ENCODE measurements at regions not wholly inside any gene's neighbourhood (a gene's known extent, or its start where the extent isn't known, plus 50 kb on each side); places are given as distances from the start of the nearest gene placed in this dataset.
"Not testable (repeated sequence)": the region's sequence is repeated elsewhere in the genome, so short reads cannot be mapped to it uniquely, and the experiment has no call there.

GRCh38 chr6:133130863-133131262 lies 110.3 kb upstream of the EYA4 start:
- Histone ChIP-seq H3K4me1 (peaks cover 0 to 22% (median 20%) of the 10 kb centered on the region in 4 donors), H3K9me3 (no peaks in the 10 kb centered on the region), H3K27me3 (no peaks in the 10 kb centered on the region), H3K27ac (peak overlapping the region in 2 of 4 donors; percentile 37 to 50), H3K4me3 (no peak overlapping the region), H3K36me3 (no peaks in the 10 kb centered on the region)
- no peak for TF ChIP-seq POLR2AphosphoS5 (IDR thresholded peaks at IDR 0.05)
- TF ChIP-seq POLR2A (IDR thresholded peaks at IDR 0.05), result no peak
- TF ChIP-seq EP300 (IDR thresholded peaks at IDR 0.05), result no peak
- no peak for TF ChIP-seq CTCF (IDR thresholded peaks at IDR 0.05)
- no peak for DNase-seq
- 23 to 58% methylated on average over 2 of the region's 2 CpGs for WGBS, 2 donors
- intact Hi-C loops (cut with DNase I), result no loop called here

GRCh38 chr6:133131621-133132465 lies 109.3 kb upstream of the EYA4 start:
- H3K27ac ChIP-seq, result peak overlapping the region in 3 of 4 donors; percentile 9 to 50 (median 15)
- H3K9me3 ChIP-seq, result no peaks in the 10 kb centered on the region
- H3K4me1 ChIP-seq, result peaks cover 0 to 29% (median 20%) of the 10 kb centered on the region in 4 donors
- 80% methylated on average over 10 of the region's 10 CpGs for WGBS, 2 donors
- TF ChIP-seq CTCF (IDR thresholded peaks at IDR 0.05), result no peak
- no peak for TF ChIP-seq POLR2A (IDR thresholded peaks at IDR 0.05)
- no peak for TF ChIP-seq POLR2AphosphoS5 (IDR thresholded peaks at IDR 0.05)
- no peak for TF ChIP-seq EP300 (IDR thresholded peaks at IDR 0.05)
- H3K36me3 ChIP-seq, result no peaks in the 10 kb centered on the region
- no peak for DNase-seq
- no peaks in the 10 kb centered on the region for H3K27me3 ChIP-seq
- no peak overlapping the region for H3K4me3 ChIP-seq
- intact Hi-C loops (cut with DNase I), result no loop called here

GRCh38 chr6:133132466-133132971 lies 108.6 kb upstream of the EYA4 start:
- H3K4me3 ChIP-seq, result no peak overlapping the region
- intact Hi-C loops (cut with DNase I), result no loop called here
- WGBS, 2 donors, result 76 to 77% methylated on average over 12 of the region's 12 CpGs
- H3K4me1 ChIP-seq, result peaks cover 0 to 34% (median 20%) of the 10 kb centered on the region in 4 donors
- TF ChIP-seq POLR2AphosphoS5 (IDR thresholded peaks at IDR 0.05) (no peak), POLR2A (IDR thresholded peaks at IDR 0.05) (no peak), CTCF (IDR thresholded peaks at IDR 0.05) (no peak), EP300 (IDR thresholded peaks at IDR 0.05) (no peak)
- no peaks in the 10 kb centered on the region for H3K36me3 ChIP-seq
- no peaks in the 10 kb centered on the region for H3K27me3 ChIP-seq
- peak overlapping the region in 2 of 4 donors; percentile 15 to 42 for H3K27ac ChIP-seq
- no peak for DNase-seq
- no peaks in the 10 kb centered on the region for H3K9me3 ChIP-seq

- intact Hi-C loops (cut with DNase I), result no loop called here
- Histone ChIP-seq H3K4me3 (no peak overlapping the region), H3K4me1 (peaks cover 0 to 24% (median 12%) of the 10 kb centered on the region in 4 donors), H3K27ac (no peak overlapping the region), H3K9me3 (no peaks in the 10 kb centered on the region), H3K27me3 (no peaks in the 10 kb centered on the region), H3K36me3 (no peaks in the 10 kb centered on the region)
- no peak for DNase-seq
- 34 to 69% methylated on average over 1 of the region's 1 CpG for WGBS, 2 donors
- TF ChIP-seq POLR2AphosphoS5 (IDR thresholded peaks at IDR 0.05) (no peak), CTCF (IDR thresholded peaks at IDR 0.05) (no peak), EP300 (IDR thresholded peaks at IDR 0.05) (no peak), POLR2A (IDR thresholded peaks at IDR 0.05) (no peak)
Observed at GRCh38 chr6:133136177-133136880, 104.8 kb upstream of the EYA4 start.

- DNase-seq; H3K4me3 ChIP-seq; H3K36me3 ChIP-seq; H3K4me1 ChIP-seq; H3K27ac ChIP-seq; H3K27me3 ChIP-seq; intact Hi-C loops (cut with DNase I); H3K9me3 ChIP-seq: not testable (repeated sequence)
- WGBS, 2 donors, result 86 to 90% methylated on average over 30 of the region's 30 CpGs
Observed at GRCh38 chr6:133147470-133148184, 93.5 kb upstream of the EYA4 start.
